Occipital lobe (tissue), 1 donor: ENCODE measurements at regions not wholly inside any gene's neighbourhood (a gene's known extent, or its start where the extent isn't known, plus 50 kb on each side); places are given as distances from the start of the nearest gene placed in this dataset.

Experiments
- DNase-seq: peaks from one replicate; lab custom pipeline; 2025; lab: John Stamatoyannopoulos, UW

- no peak for DNase-seq
These were observed 439.2 kb downstream of the PIK3C3 start for GRCh38 chr18:42394238-42394637.

- no peak for DNase-seq
These were observed 446.2 kb downstream of the PIK3C3 start for GRCh38 chr18:42401131-42401673.

- DNase-seq: no peak
These were observed 449.1 kb downstream of the PIK3C3 start for GRCh38 chr18:42404151-42404550.

GRCh38 chr18:42409005-42409404, 454.0 kb downstream of the PIK3C3 start:
- DNase-seq: no peak

- DNase-seq: no peak
These were observed 457.2 kb downstream of the PIK3C3 start for GRCh38 chr18:42412281-42412680.

- DNase-seq: no peak
These were observed 457.9 kb downstream of the PIK3C3 start for GRCh38 chr18:42412896-42413295.

- DNase-seq: no peak
These were observed 458.8 kb downstream of the PIK3C3 start for GRCh38 chr18:42413870-42414269.

GRCh38 chr18:42414756-42415454, 459.9 kb downstream of the PIK3C3 start:
- DNase-seq: no peak

- DNase-seq: no peak
These were observed 462.2 kb downstream of the PIK3C3 start for GRCh38 chr18:42417189-42417588.

GRCh38 chr18:42418121-42418520, 463.1 kb downstream of the PIK3C3 start:
- DNase-seq: no peak

- DNase-seq: no peak
These were observed 470.0 kb downstream of the PIK3C3 start for GRCh38 chr18:42425025-42425424.

- DNase-seq: no peak
These were observed 471.5 kb downstream of the PIK3C3 start for GRCh38 chr18:42426496-42427015.

GRCh38 chr18:42429196-42429595, 474.2 kb downstream of the PIK3C3 start:
- DNase-seq: no peak

- no peak for DNase-seq
These were observed 481.3 kb downstream of the PIK3C3 start for GRCh38 chr18:42436222-42436765.

GRCh38 chr18:42437001-42437400, 482.0 kb downstream of the PIK3C3 start:
- DNase-seq: no peak

- DNase-seq: no peak
These were observed 482.6 kb downstream of the PIK3C3 start for GRCh38 chr18:42437646-42438045.

GRCh38 chr18:42442656-42443055, 487.6 kb downstream of the PIK3C3 start:
- no peak for DNase-seq

- DNase-seq: no peak
These were observed 489.3 kb downstream of the PIK3C3 start for GRCh38 chr18:42444349-42444748.

GRCh38 chr18:42445359-42445758, 490.3 kb downstream of the PIK3C3 start:
- no peak for DNase-seq

- no peak for DNase-seq
These were observed 491.2 kb downstream of the PIK3C3 start for GRCh38 chr18:42446195-42446594.

GRCh38 chr18:42447688-42448087, 492.7 kb downstream of the PIK3C3 start:
- DNase-seq: no peak

GRCh38 chr18:42458226-42458625, 503.2 kb downstream of the PIK3C3 start:
- DNase-seq: no peak

GRCh38 chr18:42459873-42460272, 504.8 kb downstream of the PIK3C3 start:
- no peak for DNase-seq
